ENCODE measurements at regions not wholly inside any gene's neighbourhood (a gene's known extent, or its start where the extent isn't known, plus 50 kb on each side); places are given as distances from the start of the nearest gene placed in this dataset.

- no peak overlapping the region for H3K27ac ChIP-seq
- no peak for TF ChIP-seq ZFX (IDR thresholded peaks at IDR 0.05; ENCODE audit: borderline replicate concordance)
- TF ChIP-seq CTCF (IDR thresholded peaks at IDR 0.05) = no peak
Measured at GRCh38 chr4:57924951-57925350, 814.8 kb upstream of the IGFBP7 start.

DNA sequence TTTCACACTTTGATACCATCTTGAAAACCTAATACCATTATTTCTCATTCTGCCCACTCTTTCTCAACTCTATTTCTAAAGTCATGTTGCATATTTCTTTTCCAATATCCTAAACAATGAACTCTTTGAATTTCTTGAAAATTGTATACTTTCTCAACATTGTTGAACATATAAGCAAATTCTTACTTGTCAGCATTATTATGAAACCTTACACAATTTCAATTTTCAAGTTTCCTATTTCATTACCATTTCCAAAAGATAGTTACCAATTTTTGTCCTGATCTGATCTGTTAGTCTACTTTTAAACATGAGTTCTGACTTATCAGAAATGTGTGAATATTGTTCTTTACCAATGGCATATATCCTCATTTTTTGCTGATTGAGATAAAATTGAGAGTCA is 806.3 kb upstream of the IGFBP7 start:
- no peak overlapping the region for H3K27ac ChIP-seq
- no peak for TF ChIP-seq ZFX (IDR thresholded peaks at IDR 0.05; ENCODE audit: borderline replicate concordance)
- no peak for TF ChIP-seq CTCF (IDR thresholded peaks at IDR 0.05)

DNA sequence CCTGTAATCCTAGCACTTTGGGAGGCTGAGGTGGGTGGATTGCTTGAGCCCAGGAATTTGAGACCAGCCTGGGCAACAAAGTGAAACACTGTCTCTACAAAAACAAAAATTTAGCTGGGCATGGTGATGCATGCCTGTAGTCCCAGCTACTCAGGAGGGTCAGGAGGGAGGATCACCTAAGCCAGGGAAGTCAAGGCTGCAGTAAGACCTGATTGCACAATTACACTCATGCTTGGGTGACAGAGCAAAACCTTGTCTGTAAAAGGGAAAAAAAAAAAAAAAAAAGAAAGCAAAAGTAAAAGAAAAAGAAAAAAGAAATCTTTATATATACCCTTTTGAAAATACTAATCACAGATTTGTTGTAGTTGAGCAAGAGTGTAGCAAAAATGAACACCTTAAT is 801.0 kb upstream of the IGFBP7 start:
- TF ChIP-seq ZFX (IDR thresholded peaks at IDR 0.05; ENCODE audit: borderline replicate concordance) = no peak
- no peak for TF ChIP-seq CTCF (IDR thresholded peaks at IDR 0.05)
- H3K27ac ChIP-seq = no peak overlapping the region

DNA sequence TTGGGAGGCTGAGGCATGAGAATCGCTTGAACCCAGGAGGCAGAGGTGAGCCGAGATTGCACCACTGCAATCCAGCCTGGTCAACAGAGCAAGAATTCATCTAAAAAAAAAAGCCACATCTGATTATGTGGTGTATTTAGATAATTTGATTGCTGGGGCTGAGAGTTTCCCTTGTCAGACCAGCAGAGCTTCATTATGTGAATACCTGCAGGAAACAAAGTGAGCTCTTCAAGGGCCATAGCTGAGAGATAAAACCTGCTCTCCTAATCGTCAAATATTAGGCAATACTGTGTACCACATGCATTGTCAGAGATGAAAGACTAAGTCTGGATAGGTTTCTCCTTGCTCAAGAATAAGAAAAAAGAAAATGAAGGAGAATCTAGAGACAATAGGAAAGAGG is 800.0 kb upstream of the IGFBP7 start:
- TF ChIP-seq CTCF (IDR thresholded peaks at IDR 0.05) (no peak), ZFX (IDR thresholded peaks at IDR 0.05; ENCODE audit: borderline replicate concordance) (no peak)
- no peak overlapping the region for H3K27ac ChIP-seq

DNA sequence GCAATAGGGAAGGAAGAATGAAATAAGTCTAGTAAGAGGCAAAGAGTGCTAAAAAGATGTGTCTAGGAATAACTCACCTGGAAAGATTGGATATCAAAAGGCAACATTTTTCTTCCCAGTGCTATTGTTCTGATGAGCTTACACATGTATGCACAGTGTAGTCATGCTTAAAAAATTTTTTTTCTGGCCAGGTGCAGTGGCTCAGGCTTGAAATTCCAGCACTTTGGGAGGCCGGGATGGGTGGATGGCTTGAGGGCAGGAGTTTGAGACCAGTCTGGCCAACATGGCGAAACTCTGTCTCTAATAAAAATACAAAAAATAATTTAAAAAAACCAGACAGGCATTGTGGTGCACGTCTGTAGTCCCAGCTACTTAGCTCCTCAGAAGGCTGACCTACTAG is 795.8 kb upstream of the IGFBP7 start:
- H3K27ac ChIP-seq = no peak overlapping the region
- TF ChIP-seq CTCF (IDR thresholded peaks at IDR 0.05) (no peak), ZFX (IDR thresholded peaks at IDR 0.05; ENCODE audit: borderline replicate concordance) (no peak)

DNA sequence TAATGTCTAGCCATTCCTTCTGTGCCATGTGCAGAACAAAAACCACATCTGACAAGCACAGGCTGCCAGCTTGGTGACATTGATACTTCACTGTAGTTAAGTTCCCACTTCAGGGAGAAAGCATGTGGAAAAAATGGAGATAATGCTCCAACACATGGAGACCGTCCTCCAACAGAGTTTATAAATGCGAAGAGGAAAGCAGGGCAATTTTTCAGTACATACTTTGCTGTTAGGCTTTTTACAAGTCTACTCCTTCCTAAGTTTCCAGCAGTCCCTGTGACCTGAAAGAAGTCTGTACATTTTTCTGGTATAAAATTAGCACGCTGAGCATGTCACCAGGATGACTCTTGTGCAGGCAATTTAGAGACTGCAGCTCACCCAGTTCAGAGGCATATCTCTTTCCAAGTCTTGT is 766.9 kb upstream of the IGFBP7 start:
- TF ChIP-seq CTCF (IDR thresholded peaks at IDR 0.05) = no peak
- TF ChIP-seq ZFX (IDR thresholded peaks at IDR 0.05; ENCODE audit: borderline replicate concordance) = no peak
- no peak overlapping the region for H3K27ac ChIP-seq

DNA sequence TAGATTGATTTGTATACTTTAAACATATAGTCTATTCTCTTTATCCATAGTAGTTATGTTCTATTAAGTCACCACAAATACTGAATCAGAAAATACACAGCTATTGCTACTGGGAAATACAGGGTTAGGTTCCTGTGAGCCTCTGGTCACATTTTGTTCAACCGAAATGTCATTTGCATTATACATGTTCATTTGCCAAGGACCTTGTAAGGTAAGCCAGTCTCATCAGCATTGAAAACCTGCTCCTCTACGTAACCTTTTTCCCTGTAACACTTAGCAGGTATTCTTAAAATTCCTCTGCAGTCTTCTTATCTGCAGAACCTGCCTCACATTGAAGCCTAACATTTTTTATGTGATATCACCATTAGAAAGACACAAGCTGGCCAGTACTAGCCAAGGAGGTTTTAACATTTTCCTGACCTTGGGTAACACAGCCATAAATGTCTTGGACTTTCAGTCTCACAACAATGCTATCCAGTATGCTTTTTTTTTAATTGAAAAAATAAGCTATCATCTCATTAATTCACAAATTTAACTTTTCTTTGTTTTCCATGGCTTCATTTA is 765.7 kb upstream of the IGFBP7 start:
- H3K27ac ChIP-seq = no peak overlapping the region

More for the DNA sequence above, 765.7 kb upstream of the IGFBP7 start:
- TF ChIP-seq ZFX (IDR thresholded peaks at IDR 0.05; ENCODE audit: borderline replicate concordance) = no peak
- TF ChIP-seq CTCF (IDR thresholded peaks at IDR 0.05) = no peak

Data from 22Rv1 (cell line).